ENCODE measurements at regions not wholly inside any gene's neighbourhood (a gene's known extent, or its start where the extent isn't known, plus 50 kb on each side); places are given as distances from the start of the nearest gene placed in this dataset.

- TF ChIP-seq, protein P1, sequence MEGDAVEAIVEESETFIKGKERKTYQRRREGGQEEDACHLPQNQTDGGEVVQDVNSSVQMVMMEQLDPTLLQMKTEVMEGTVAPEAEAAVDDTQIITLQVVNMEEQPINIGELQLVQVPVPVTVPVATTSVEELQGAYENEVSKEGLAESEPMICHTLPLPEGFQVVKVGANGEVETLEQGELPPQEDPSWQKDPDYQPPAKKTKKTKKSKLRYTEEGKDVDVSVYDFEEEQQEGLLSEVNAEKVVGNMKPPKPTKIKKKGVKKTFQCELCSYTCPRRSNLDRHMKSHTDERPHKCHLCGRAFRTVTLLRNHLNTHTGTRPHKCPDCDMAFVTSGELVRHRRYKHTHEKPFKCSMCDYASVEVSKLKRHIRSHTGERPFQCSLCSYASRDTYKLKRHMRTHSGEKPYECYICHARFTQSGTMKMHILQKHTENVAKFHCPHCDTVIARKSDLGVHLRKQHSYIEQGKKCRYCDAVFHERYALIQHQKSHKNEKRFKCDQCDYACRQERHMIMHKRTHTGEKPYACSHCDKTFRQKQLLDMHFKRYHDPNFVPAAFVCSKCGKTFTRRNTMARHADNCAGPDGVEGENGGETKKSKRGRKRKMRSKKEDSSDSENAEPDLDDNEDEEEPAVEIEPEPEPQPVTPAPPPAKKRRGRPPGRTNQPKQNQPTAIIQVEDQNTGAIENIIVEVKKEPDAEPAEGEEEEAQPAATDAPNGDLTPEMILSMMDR (conservative IDR thresholded peaks at IDR 0.05; ENCODE audit: low read depth, low read length), result no peak
- TF ChIP-seq EZH2 (IDR thresholded peaks at IDR 0.05; ENCODE audit: borderline replicate concordance, low read depth, low read length, poor library complexity, severe bottlenecking), result no peak
These were observed 319.5 kb downstream of the DOK5 start for GRCh38 chr20:54794874-54795273.
